Cerebellar nuclear complex (tissue), 1 donor: ENCODE measurements at regions not wholly inside any gene's neighbourhood (a gene's known extent, or its start where the extent isn't known, plus 50 kb on each side); places are given as distances from the start of the nearest gene placed in this dataset.

ENCODE experiments used
- DNase-seq, 2 experiments: peaks; one replicate each; lab custom pipeline; 2025; lab: John Stamatoyannopoulos, UW

DNA sequence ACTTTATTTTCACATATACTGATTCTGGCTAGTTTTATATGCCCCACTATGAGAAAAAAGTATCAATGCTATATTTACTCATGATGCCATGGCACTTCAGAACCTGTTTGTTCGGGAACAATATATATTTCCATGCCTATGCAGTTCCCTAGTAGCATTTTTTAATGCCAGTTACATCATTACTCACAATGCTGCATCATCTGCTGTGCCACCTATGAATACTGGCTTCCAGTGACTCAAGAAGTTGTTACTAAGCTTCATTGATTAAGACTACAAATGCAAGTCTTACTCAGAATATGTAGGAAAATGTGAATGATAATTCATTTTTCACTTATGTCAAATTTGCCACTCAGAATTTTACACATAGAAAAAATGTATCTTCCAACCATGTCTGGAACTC is 97.9 kb downstream of the MAFB start:
- no peak for DNase-seq

DNA sequence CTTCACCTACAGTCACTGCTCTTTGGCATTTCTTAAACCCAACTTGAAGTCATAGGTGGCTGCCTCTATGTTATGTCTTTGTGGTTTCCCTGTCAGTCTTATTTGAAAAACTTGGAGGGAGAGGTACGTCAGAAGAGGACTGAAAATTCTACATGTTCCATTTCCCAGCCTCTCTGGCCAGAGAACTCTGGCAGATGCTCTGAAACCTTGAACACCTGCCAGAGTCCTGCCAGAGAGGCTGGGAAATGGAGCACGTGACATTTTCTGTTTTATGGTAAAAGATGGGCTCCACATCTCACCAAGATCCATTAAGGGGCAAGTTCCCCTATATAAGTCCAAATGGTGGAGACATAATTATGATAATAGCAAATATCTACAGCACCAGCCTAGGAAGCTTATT is 99.5 kb downstream of the MAFB start:
- no peak for DNase-seq

DNA sequence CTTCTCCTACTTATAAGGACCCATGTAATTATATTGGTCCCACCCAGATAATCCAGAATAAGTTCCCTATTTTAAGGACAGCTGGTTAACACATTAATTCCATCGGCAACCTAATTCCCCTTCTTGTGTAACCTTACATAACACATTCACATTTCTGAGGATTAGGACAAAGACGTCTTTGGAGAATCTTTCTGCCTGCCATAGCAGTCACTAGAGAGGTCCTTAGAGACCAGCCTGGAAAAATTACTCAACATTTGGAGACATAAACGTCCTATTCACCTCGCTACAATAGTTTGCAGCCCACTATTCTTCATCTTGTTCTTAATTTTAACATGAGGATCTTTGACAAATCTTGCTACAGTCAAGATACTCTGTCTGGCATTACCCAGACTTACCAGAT is 100.1 kb downstream of the MAFB start:
- no peak for DNase-seq

DNA sequence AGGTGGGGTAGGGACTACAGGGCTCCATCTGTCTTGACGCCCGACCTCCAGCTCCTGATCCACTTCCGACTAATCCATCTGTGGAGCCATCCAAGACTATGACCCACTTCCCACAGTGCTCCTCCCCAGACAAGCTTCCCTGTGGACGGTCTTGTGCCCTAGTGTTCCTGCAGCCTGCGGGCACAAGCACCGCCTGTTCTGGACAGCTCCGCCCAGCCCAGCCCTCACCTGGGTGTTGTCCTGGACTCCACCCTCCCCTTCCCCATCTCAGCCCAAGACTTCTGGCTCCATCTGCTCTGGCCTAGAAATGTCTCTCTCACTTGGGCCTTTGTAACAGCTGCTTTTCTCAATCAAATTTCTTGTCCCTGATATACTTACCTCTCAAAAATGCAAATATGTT is 102.0 kb downstream of the MAFB start:
- DNase-seq, result no peak

DNA sequence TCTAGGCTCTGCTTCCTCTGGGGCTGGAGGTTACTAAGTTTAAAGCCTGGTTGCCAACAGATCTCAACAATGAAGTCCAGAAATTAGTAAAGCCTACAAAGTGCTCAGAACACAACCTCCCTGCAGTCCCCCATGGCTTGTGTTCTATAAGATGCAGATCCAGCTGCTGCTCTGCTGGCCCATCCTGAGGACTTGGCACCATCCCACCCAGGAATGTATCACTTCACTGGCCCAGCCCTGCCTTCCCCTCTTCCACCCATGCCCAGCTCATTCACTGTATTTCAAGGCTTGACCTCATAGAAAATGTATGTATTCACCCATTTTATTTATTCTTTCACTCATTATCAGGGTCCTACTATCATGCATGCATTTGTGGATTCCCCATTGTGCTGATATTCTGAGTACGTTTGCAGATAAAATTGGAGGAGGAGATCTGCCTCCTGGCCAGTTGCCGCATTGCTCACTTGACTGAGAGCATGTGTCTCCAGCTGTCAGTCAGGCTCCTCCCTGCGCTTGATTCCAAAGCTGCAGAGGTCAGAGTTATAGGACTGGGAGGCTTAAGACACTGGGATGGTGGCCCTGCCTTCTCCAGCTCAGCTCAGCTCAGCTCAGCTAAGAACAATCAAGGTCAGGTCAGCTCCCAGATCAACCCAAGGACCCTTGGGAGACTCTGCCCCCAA is 104.8 kb downstream of the MAFB start:
- DNase-seq, result no peak

DNA sequence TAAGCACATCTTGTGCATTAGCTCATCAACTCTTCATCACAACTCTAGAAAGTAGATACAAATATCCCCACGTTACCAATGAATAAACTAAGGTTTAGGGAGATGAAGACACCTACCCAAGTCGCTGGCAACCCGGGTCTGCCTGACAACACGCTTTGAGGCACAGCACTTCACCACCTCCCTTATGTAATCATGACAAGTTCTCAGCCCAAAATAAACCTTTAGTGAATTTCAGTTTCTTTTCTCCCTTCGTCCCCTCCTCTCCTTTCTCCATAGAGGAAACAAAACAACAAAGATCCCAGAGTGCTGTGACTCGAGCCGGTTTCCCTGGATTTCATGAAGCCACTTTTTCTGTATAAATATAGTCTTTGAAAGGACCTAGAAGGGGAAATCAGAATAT is 105.4 kb downstream of the MAFB start:
- DNase-seq, result no peak

DNA sequence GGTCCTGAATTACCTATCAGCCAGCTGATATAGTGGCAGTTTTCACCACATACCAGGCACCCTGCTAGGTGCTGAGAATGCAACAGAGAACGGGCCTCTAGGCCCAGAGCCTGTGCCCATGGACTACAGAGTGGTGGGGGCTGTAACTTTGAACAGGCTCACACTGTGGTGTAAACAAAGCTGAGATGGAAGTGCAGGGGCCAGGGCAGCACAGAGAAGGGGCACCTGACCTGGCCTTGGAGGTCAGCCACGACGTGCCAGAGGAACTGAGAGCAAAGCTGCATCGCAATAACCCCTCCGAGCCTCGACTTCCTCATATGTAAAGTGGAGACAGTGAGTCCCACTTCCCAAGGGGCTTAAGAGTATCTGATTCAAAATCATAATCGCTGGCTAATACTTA is 105.8 kb downstream of the MAFB start:
- no peak for DNase-seq

DNA sequence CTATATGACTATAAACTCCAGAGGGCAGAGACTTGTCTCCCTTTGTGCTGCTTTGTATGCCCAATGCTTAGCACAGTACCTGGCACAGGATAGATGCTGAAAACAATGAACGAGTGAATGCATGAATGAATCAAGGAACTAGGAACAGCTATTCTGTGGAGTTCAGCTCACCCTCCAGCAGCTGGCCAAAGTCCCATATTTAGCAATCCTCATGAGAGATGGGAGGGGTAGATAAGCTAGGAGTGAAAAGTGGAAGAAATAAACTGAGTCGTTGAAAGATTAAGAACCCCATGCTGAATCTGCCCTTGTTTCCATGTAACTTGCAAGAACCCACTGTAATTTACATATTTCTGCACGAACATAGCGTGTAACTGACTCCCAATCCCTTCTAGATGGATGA is 106.5 kb downstream of the MAFB start:
- no peak for DNase-seq

DNA sequence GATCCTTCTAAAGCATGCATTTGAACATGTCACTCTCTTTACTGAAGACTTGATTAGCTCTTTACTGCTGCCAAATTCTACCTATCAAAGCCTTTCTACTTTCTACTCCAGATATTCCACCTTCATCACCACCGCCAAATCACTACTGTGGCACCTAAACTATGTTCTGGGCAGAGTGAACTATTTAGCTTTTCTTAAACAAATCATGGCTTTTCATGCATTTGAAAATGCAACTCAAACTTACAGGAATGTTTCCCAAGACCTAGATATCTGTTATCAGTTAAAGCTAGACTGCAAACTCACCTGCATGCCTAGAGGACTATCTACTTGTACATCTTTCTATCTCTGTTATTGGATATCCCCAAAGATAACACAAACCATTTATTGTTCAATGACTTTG is 109.3 kb downstream of the MAFB start:
- DNase-seq, result no peak

DNA sequence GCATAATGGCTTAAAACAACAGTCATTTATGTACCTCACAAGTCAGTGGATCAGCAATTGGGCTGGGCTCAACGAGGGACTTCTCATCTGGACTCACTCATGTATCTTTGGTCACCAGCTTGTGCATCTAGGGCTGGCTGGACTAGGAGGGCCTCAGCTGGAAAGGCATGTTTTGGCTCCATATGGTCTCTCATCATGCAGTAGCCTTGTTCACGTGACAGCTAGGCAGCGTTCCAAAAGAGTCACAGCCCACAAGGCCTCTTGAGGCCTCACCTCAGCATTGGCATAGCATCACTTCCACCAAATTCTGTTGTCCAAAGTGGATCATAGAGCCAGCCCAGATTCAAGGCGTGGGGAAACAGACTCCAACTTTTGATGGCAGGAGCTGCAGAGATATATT is 110.1 kb downstream of the MAFB start:
- no peak for DNase-seq

DNA sequence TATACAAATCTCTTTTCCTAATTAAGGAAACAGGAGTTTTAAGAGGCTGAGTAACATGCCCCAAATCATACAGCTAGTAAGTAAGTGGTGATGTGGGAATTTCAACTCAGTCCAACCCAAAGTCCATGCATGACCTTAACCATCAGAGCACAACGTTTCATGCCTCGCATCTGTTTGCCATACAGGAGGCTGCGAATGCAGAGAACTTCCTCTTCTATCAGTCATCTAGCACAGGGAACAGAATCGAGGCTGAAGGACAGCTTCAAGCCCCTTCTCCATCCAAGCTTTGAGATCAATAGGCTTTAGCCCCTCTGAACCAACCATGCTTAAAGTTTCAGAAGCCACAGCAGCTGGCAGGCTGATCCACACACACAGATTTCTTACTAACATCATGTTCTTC is 113.2 kb downstream of the MAFB start:
- DNase-seq, result no peak

DNA sequence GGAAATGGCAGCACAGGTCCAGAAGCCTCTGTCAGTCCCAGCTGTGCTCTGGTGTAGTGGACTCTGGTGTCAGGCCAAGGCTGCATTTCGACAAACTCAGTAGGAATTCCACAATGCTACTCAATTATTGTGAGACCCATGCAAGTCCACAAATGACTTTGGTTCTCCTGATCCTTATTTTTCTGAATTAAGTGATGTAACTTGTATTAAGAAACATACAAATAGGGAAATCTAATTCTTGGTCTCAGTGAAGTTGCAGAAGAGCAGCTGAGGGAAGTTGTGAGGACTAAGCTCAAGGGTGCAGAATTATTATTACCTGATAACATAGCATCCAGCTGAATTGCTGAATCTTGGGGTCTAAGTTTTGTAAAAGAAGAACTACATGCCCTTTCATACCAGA is 116.8 kb downstream of the MAFB start:
- DNase-seq, result no peak

DNA sequence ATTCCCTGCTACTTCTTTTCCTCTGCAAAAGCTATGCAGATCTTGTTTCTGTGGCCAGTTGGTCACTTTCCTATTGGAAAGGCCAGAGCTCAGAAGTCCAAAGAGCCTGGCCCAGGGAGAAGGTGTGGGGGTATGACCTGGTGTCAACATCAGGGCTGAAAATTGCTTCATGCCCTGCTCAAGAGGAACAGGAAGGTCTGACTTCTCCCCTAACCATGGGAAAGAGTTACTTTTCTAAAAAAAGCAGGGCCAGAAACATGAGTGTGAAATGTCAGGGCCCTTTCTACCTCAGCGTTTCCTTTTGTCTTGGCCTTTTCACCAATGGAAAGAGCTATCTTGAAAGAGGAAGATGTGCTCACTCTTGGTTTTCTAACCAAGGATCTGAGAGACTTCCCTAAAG is 117.4 kb downstream of the MAFB start:
- no peak for DNase-seq

DNA sequence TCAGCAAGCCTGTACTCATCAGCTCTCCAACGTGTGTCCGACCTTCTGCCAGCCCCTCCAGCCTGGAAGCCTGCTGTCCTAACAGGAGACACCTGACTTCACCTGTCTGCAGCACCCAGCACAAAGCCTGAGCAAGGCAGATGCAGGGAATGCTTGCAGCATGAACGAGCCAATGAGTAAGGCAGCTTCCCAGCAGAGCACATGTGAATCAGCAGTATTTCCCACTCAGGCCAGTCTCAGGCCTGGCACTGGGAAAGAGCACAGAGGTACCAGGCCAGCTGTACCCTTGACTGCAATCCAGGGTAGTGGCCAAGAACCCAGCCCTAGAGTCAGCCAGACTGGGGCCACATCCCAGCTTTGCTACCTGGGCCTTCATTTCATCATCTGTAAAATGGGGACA is 120.8 kb downstream of the MAFB start:
- no peak for DNase-seq

DNA sequence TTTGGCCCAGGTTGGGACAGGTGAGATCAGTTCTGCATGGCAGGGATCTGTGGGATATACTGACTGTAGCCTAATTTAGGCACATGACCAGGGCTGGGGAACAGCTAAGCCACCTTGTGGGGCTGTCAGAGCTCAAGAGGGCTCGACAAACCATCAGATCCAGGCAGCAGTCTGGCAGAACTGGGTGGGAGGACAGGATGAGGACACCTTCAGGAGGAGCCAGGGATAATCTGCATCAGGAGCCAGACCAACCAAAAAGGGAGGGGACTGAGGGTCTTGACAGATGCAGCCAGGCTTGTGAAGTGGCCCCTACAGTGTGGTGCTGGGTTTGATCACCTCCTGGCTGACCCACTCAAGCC is 123.4 kb downstream of the MAFB start:
- no peak for DNase-seq

DNA sequence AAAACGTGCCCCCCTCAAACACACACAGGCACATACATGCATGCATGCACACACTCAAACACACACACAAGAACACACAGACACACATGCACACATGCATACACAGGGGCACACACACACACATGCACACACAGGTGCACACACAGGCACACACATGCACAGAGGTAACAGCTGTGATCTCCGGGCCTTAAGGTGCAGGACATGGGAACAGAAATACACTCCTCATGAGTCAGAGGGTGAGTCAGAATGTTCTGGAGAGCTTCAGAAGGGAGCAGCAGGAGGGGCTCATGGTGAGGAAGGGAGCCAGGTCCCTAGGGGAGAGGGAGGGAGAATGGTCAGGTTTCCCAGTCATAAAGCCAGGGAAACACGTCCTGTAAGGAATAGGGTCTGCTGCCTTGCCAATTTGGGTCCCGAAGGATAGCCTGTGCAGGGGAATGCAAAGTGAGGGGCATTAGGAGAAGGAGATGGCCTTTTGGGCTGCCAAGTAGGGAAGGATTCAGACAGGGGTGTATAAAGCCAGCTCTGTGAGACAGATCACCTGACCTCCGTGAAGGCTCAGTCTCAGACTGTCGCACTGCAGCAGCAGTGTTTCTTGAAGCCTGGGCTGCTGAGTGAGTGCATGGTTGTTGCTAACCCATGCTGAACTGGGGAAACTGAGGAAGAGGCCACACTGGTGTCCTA is 123.9 kb downstream of the MAFB start:
- DNase-seq, result no peak

DNA sequence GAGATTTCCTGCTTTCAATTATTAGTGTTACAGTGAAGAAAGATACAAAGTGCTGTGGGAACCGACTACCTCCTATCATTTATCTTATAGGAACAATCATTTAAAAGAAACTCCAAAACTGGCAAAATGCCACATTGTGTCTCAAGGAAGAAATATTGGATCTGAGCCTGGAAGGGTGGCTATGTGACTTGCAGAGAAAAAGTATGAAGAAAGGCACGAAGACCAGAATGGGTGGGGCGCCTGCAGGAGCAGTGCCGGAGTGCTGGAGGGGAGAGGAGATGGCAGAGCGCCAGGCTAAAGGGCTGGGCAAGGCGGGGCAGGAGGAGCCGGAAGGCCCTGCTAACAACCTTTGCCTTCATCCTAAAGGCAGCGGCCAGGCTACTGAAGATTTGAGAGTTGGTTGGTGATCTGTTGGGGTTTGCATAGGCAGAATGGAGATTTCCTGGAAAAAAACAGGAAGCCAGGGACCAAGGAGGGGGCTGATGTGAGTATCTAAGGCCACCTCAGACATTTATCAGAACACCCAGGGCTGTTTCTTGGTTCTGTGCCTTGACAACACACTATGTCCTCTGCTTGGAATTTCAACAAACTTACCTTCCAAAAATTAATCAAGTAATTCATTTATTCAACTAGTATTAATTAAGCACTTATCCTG is 125.6 kb downstream of the MAFB start:
- DNase-seq, result no peak

DNA sequence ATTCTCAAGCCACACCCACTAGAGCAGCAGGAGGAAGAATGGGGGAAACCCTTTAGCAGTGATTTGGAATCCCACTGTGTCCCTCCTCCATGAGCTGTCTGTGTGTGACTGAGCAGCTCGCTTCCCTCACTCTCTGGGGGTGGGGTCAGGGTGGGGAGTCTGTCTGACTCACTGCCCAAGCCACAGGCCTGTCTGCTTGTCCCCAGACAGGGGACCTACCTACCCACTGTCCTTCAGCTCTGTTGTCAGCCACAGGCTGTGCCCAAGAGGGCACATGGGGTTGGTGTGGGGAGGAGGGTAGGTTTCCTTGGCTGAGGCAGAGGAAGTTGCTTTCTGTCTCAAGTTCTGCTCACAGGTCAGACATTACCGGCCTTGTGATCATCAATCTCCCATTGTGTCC is 127.0 kb downstream of the MAFB start:
- DNase-seq, result no peak

DNA sequence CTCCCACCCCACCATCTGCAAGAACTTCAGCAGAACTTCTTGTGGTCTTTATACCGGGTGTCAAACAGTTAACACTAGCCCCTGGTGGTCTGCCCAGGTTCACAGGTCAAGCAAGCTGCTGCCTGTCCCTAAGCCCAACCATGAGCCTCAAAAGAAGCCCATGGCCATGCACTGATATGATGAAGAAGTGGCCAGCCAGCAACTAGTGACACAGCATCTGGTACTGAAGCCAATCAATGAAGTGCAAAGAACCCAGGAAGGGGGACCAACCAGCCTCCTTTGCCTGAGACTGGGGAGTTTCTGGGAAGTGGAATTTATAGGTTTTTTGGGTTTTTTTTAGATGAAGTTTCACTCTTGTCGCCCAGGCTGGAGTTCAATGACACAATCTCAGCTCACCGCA is 127.8 kb downstream of the MAFB start:
- no peak for DNase-seq

DNA sequence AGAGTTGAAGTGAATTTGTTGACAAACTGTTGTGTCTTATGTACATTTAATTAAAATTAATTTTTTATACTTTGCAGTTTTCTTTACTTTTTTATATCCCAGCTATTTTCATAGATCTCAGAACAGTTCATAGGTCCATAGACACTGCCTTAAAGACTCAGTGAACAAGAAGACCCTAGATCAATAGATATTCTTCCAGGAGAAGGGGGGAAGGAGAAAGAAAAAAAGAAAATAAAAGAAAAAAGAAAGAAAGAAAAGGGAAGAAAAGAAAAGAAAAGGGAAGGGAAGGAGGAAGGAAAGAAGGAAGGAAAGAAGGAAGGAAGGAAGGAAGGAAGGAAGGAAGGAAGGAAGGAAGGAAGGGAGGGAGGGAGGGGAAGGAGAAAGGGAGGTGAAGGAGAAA is 130.8 kb downstream of the MAFB start:
- no peak for DNase-seq

DNA sequence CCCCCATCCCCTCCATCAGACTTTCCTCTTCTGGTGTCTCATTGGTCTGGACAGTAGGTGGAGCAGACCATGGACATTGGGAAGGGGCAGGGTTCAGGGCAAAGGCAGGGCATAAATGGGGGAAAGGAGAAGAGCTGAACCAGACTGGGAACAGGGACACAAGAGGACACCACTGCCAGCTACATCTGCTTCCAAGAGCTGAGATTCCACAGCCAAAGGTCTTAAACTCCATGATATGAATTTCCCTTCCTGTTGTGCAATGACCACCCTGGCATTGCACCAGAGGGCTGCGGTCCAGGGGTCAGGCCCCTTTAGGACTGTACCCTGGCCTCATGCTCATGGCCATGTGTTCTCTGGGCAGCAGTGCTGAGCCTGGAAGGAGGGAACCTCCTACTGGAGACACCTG is 137.9 kb downstream of the MAFB start:
- no peak for DNase-seq

DNA sequence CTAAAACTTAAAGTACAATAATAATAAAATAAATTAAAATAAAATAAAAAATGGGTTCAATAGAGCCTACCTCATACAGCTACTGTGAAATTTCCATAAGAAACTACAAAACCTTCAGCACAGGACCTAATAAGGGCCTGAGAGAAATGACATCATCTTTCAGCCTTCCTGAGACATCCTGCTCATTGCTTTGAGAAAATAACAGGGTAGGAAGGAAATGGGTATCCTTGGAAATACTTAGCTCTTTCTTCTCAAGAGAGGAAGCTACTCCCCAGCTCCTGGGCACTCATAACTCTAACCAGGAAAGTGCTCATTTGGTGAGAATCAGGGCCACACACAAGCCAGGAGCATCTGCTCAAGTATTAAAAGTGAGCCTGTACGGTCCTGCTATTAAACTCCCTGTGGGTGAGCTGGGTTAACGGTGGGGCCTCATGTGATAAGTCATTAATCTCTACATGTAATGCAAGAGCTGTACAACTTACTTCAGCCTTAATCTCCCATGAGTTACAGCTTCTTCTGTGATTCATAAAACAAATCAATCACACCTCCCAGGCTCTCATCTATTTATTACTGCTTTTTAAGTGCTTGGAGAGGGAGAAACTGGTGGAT is 141.4 kb downstream of the MAFB start:
- no peak for DNase-seq

DNA sequence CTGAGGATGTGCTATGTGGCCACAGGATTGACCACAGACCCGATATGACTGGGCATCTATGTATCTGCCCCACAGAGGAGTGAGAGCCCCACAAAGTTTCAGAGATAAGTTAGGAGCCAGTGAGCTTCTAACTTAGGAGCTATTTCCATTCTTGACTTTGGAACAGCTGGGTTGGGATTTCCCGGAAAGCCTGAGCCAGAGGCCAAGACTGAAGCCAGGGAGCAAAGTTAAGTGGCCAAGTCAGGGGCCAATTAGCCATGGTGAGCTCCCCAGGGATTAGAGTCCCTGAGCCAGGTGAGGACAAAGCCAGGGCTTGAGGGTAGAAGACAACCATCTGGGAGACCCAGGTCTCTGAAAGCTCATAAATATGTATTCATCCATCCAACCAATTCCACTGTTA is 143.6 kb downstream of the MAFB start:
- no peak for DNase-seq
